Neural cell (in vitro differentiated cells): ENCODE measurements at regions not wholly inside any gene's neighbourhood (a gene's known extent, or its start where the extent isn't known, plus 50 kb on each side); places are given as distances from the start of the nearest gene placed in this dataset.

Experiments
- H2AFZ ChIP-seq: fragments of 200-600, 300-800 bp; sonication (generic), shearing (Covaris generic); 2 replicates; pipeline ENCODE4 v1.6.0; 2014; ENCODE audit warnings: low read depth, mild to moderate bottlenecking, antibody characterized with exemption, low read length, moderate library complexity
- H3F3A ChIP-seq: fragments of 200-600 bp; shearing (Covaris generic); 2 replicates; pipeline ENCODE4 v1.6.1; 2016; ENCODE audit warnings: mild to moderate bottlenecking, moderate library complexity, mixed read lengths, antibody characterized with exemption, low read length; ENCODE audit not compliant: insufficient read depth, poor library complexity, severe bottlenecking
- H3K27ac ChIP-seq: fragments of 200-600, 300-800 bp; sonication (generic), shearing (Covaris generic); 2 replicates; pipeline ENCODE4 v1.5.1; 2014; ENCODE audit warnings: mild to moderate bottlenecking, low read length, moderate library complexity
- H3K27me3 ChIP-seq: fragments of 300-800, 200-600 bp; sonication (generic), shearing (Covaris generic); 2 replicates; pipeline ENCODE4 v1.6.0; 2014; ENCODE audit warnings: mild to moderate bottlenecking, low read depth, low read length, moderate library complexity; ENCODE audit not compliant: insufficient read depth
- H3K36me3 ChIP-seq: fragments of 300-800, 200-600 bp; sonication (generic), shearing (Covaris generic); 2 replicates; pipeline ENCODE4 v1.5.1; 2014; ENCODE audit warnings: mild to moderate bottlenecking, antibody characterized with exemption, low read length, moderate library complexity; ENCODE audit not compliant: insufficient read depth
- H3K4me2 ChIP-seq: fragments of 300-800, 200-600 bp; sonication (generic), shearing (Covaris generic); 2 replicates; pipeline ENCODE4 v1.6.0; 2014; ENCODE audit warnings: mild to moderate bottlenecking, low read length
- H3K4me3 ChIP-seq: fragments of 300-800, 200-600 bp; sonication (generic), shearing (Covaris generic); 2 replicates; pipeline ENCODE4 v1.5.1; 2014; ENCODE audit warnings: mild to moderate bottlenecking, low read length, moderate library complexity
- H3K79me2 ChIP-seq: fragments of 200-600 bp; shearing (Covaris generic); replicated peaks from 2 replicates; pipeline ENCODE4 v1.6.0; 2014; ENCODE audit warnings: mild to moderate bottlenecking, low read length, moderate library complexity; ENCODE audit not compliant: insufficient read depth
- H3K9ac ChIP-seq: fragments of 300-800, 200-600 bp; sonication (generic), shearing (Covaris generic); 2 replicates; pipeline ENCODE4 v1.6.1; 2016; ENCODE audit warnings: mild to moderate bottlenecking, low read length, mixed read lengths
- H3K9me2 ChIP-seq: fragments of 200-600 bp; shearing (Covaris generic); 2 replicates; pipeline ENCODE4 v1.6.1; 2016; ENCODE audit warnings: mild to moderate bottlenecking, low read length, mixed read lengths; ENCODE audit not compliant: insufficient read depth
- H3K9me3 ChIP-seq: fragments of 200-600, 300-800 bp; sonication (generic), shearing (Covaris generic); 2 replicates; pipeline ENCODE4 v1.6.1; 2016; ENCODE audit warnings: mild to moderate bottlenecking, mixed run types, low read length, moderate library complexity, mixed read lengths
- H4K20me1 ChIP-seq: fragments of 200-600 bp; shearing (Covaris generic); 2 replicates; pipeline ENCODE4 v1.6.1; 2016; ENCODE audit warnings: mild to moderate bottlenecking, mixed run types; ENCODE audit not compliant: insufficient read depth
- CTCF ChIP-seq: fragments of 450-650 bp; IDR thresholded peaks from 2 replicates; pipeline ENCODE4 v1.5.1; 2014; ENCODE audit warnings: antibody characterized with exemption, mild to moderate bottlenecking, moderate library complexity; ENCODE audit not compliant: poor library complexity, severe bottlenecking
- EP300 ChIP-seq: fragments of 450-650 bp; conservative IDR thresholded peaks from 2 replicates; pipeline ENCODE4 v1.6.1; 2014; ENCODE audit warnings: antibody characterized with exemption, mild to moderate bottlenecking, moderate library complexity; ENCODE audit not compliant: poor library complexity, severe bottlenecking
- EZH2 ChIP-seq: fragments of 200-600, 300-800 bp; shearing (Covaris generic), sonication (generic); IDR thresholded peaks from 2 replicates; pipeline ENCODE4 v1.6.1; 2014; ENCODE audit warnings: antibody characterized with exemption, low read length, borderline replicate concordance, mild to moderate bottlenecking; ENCODE audit not compliant: insufficient read depth, poor library complexity, severe bottlenecking
- MXI1 ChIP-seq: fragments of 450-650 bp; conservative IDR thresholded peaks from 2 replicates; pipeline ENCODE4 v1.6.1; 2014; ENCODE audit warnings: antibody characterized with exemption, mild to moderate bottlenecking; ENCODE audit not compliant: poor library complexity, severe bottlenecking
- POLR2AphosphoS5 ChIP-seq: IDR thresholded peaks from 2 replicates; pipeline ENCODE4 v1.6.1; 2012
- RAD21 ChIP-seq: fragments of 450-650 bp; conservative IDR thresholded peaks from 2 replicates; pipeline ENCODE4 v1.6.1; 2014; ENCODE audit warnings: antibody characterized with exemption, mild to moderate bottlenecking, moderate library complexity
- REST ChIP-seq: IDR thresholded peaks from 2 replicates; pipeline ENCODE4 v1.6.1; 2012; ENCODE audit warnings: borderline replicate concordance
- SMC3 ChIP-seq: fragments of 450-650 bp; conservative IDR thresholded peaks from 2 replicates; pipeline ENCODE4 v1.6.1; 2014; ENCODE audit warnings: antibody characterized with exemption, mild to moderate bottlenecking, moderate library complexity; ENCODE audit not compliant: poor library complexity
- TAF1 ChIP-seq: IDR thresholded peaks from 2 replicates; pipeline ENCODE4 v1.6.1; 2012; ENCODE audit warnings: low read depth

GRCh38 chr4:67396008-67396407 is 149.3 kb downstream of the CENPC start:
- Histone ChIP-seq H3K27me3 (no peaks in the 10 kb centered on the region), H3K79me2 (no peaks in the 10 kb centered on the region), H3K4me3 (no peak overlapping the region), H3K4me2 (no peak overlapping the region), H3K9ac (no peak overlapping the region), H3K36me3 (no peaks in the 10 kb centered on the region), H2AFZ (no peak overlapping the region), H3K27ac (no peak overlapping the region), H3K9me2 (no peaks in the 10 kb centered on the region), H4K20me1 (no peaks in the 10 kb centered on the region), H3K9me3 (no peaks in the 10 kb centered on the region), H3F3A (no peaks in the 10 kb centered on the region)
- TF ChIP-seq TAF1 (no peak), RAD21 (no peak), POLR2AphosphoS5 (no peak), MXI1 (no peak), REST (no peak), EZH2 (no peak), SMC3 (no peak), CTCF (no peak), EP300 (no peak)

- H3K27ac ChIP-seq, result no peak overlapping the region
- H2AFZ ChIP-seq, result no peak overlapping the region
- no peaks in the 10 kb centered on the region for H3K9me2 ChIP-seq
- H4K20me1 ChIP-seq, result no peaks in the 10 kb centered on the region
- H3K79me2 ChIP-seq, result no peaks in the 10 kb centered on the region
- H3F3A ChIP-seq, result no peaks in the 10 kb centered on the region
- no peaks in the 10 kb centered on the region for H3K9me3 ChIP-seq
- H3K36me3 ChIP-seq, result no peaks in the 10 kb centered on the region
- no peaks in the 10 kb centered on the region for H3K27me3 ChIP-seq
- no peak overlapping the region for H3K4me3 ChIP-seq
- TF ChIP-seq REST (no peak), POLR2AphosphoS5 (no peak), MXI1 (no peak), TAF1 (no peak), CTCF (no peak), EZH2 (no peak)
- no peak overlapping the region for H3K4me2 ChIP-seq
- no peak overlapping the region for H3K9ac ChIP-seq
Measured at GRCh38 chr4:67394879-67395278, 150.4 kb downstream of the CENPC start.
